GM12878 (cell line): ENCODE measurements at regions not wholly inside any gene's neighbourhood (a gene's known extent, or its start where the extent isn't known, plus 50 kb on each side); places are given as distances from the start of the nearest gene placed in this dataset.

Experiments used
- ATAC-seq: fragments of 200-7000 bp; cut with Tn5 transposase; 3 replicates; pipeline ENCODE4 v1.9.1; 2020; ENCODE audit warnings: mild to moderate bottlenecking, moderate library complexity
- BruUV-seq: library from RNA; stranded (reverse); fragments of 400-500 nt; replicated peaks from 2 replicates; lab custom pipeline; 2021; lab: Mats Ljungman, UMichigan
- CTCF ChIA-PET: fragments of 300-600 bp; sonication (Branson Sonifier 250); formaldehyde crosslinking; extraction: SDS; loops from one replicate; lab custom pipeline; 2021; ENCODE audit warnings: inconsistent platforms; lab: Yijun Ruan, JAX
- POLR2A ChIA-PET: fragments of 350-600 bp; formaldehyde crosslinking; extraction: SDS; loops from one replicate; lab custom pipeline; 2021; ENCODE audit warnings: inconsistent platforms; lab: Charles Lee
- RAD21 ChIA-PET: fragments of 300-600 bp; sonication (Branson Sonifier 250); formaldehyde crosslinking; loops from one replicate; lab custom pipeline; 2023; ENCODE audit warnings: antibody characterized with exemption; ENCODE audit not compliant: unreplicated experiment; lab: Charles Lee
- SMC1A ChIA-PET: fragments of 300-600 bp; sonication (Branson Sonifier 250); formaldehyde crosslinking; loops from one replicate; lab custom pipeline; 2023; ENCODE audit not compliant: unreplicated experiment, uncharacterized antibody; lab: Charles Lee
- DNase-seq: peaks from one replicate; pipeline ENCODE4 v3.0.0-alpha.2; 2011; ENCODE audit warnings: low read depth, low spot score
- FAIRE-seq: peaks from 3 replicates; lab custom pipeline; 2011; peaks lifted over from hg19 to GRCh38; lab: Jason Lieb, UNC
- H2AFZ ChIP-seq: 2 replicates; pipeline ENCODE4 v1.6.0; 2011; ENCODE audit warnings: low read depth, low read length, control low read depth; ENCODE audit not compliant: control insufficient read depth
- H3K27ac ChIP-seq: 2 replicates; pipeline ENCODE4 v1.5.1; 2011; ENCODE audit warnings: control low read depth; ENCODE audit not compliant: control insufficient read depth, insufficient read depth
- H3K27me3 ChIP-seq, 2 experiments: replicated peaks in 1 of 2; 2 replicates each; pipeline versions ENCODE4 v1.6.0 to v1.6.1; 2011; ENCODE audit warnings: low read length in 1 of 2; ENCODE audit not compliant: control insufficient read depth in 2 of 2, insufficient read depth in 2 of 2
- H3K36me3 ChIP-seq, 2 experiments: 2 replicates each; pipeline ENCODE4 v1.5.1; 2011; ENCODE audit warnings: low read length in 1 of 2; ENCODE audit not compliant: control insufficient read depth in 2 of 2, insufficient read depth in 2 of 2
- H3K4me1 ChIP-seq: 2 replicates; pipeline ENCODE4 v1.6.1; 2011; ENCODE audit warnings: mild to moderate bottlenecking, low read length, moderate library complexity, mixed read lengths; ENCODE audit not compliant: control insufficient read depth, insufficient read depth
- H3K4me2 ChIP-seq: 2 replicates; pipeline ENCODE4 v1.6.0; 2011; ENCODE audit warnings: control low read depth; ENCODE audit not compliant: control insufficient read depth, insufficient read depth
- H3K4me3 ChIP-seq: fragments of 200-600 bp; sonication (generic); 2 replicates; pipeline ENCODE4 v1.5.1; 2016
- H3K79me2 ChIP-seq: 2 replicates; pipeline ENCODE4 v1.6.0; 2011; ENCODE audit warnings: low read length; ENCODE audit not compliant: control insufficient read depth, insufficient read depth
- H3K9ac ChIP-seq: 2 replicates; pipeline ENCODE4 v1.8.0; 2011; ENCODE audit warnings: low read length, control low read depth, mixed read lengths; ENCODE audit not compliant: control insufficient read depth, insufficient read depth
- H3K9me3 ChIP-seq: replicated peaks from 3 replicates; pipeline ENCODE4 v1.5.1; 2011; ENCODE audit warnings: mild to moderate bottlenecking, low read length; ENCODE audit not compliant: control insufficient read depth, insufficient read depth
- H4K20me1 ChIP-seq: 2 replicates; pipeline ENCODE4 v1.6.0; 2011; ENCODE audit not compliant: control insufficient read depth, insufficient read depth
- ATF7 ChIP-seq: fragments of 450-650 bp; IDR thresholded peaks from 2 replicates; pipeline ENCODE4 v1.6.1; 2016; ENCODE audit warnings: low read depth, mild to moderate bottlenecking
- BCL11A ChIP-seq: IDR thresholded peaks from 2 replicates; pipeline ENCODE4 v1.6.1; 2011; ENCODE audit warnings: low read depth, low read length
- BMI1 ChIP-seq: fragments of 450-650 bp; IDR thresholded peaks from 2 replicates; pipeline ENCODE4 v1.6.1; 2016; ENCODE audit warnings: mild to moderate bottlenecking, moderate library complexity, borderline replicate concordance
- CREM ChIP-seq: IDR thresholded peaks from 2 replicates; pipeline ENCODE4 v1.6.1; 2014; ENCODE audit warnings: antibody characterized with exemption, low read depth
- KAT2A ChIP-seq: conservative IDR thresholded peaks from 2 replicates; pipeline ENCODE4 v1.6.1; 2011; ENCODE audit warnings: low read depth, low read length; ENCODE audit not compliant: control insufficient read depth
- MYB ChIP-seq: fragments of 150-350 bp; IDR thresholded peaks from 2 replicates; pipeline ENCODE4 v1.6.1; 2014; ENCODE audit warnings: mild to moderate bottlenecking, low read depth, low read length, borderline replicate concordance
- MYC ChIP-seq: IDR thresholded peaks from 2 replicates; pipeline ENCODE4 v1.6.1; 2011; ENCODE audit warnings: mild to moderate bottlenecking, low read length, moderate library complexity, inconsistent platforms; ENCODE audit not compliant: insufficient read depth, insufficient replicate concordance, insufficient read length, severe bottlenecking
- NBN ChIP-seq: fragments of 450-650 bp; IDR thresholded peaks from 2 replicates; pipeline ENCODE4 v1.6.1; 2016
- NFYB ChIP-seq: IDR thresholded peaks from 2 replicates; pipeline ENCODE4 v1.6.1; 2011; ENCODE audit warnings: low read depth, mild to moderate bottlenecking, low read length, improper control_type of control experiment, moderate library complexity; ENCODE audit not compliant: insufficient read depth
- PAX5 ChIP-seq: IDR thresholded peaks from 2 replicates; pipeline ENCODE4 v1.6.1; 2011; ENCODE audit warnings: low read depth, low read length, borderline replicate concordance
- POLR2A ChIP-seq: IDR thresholded peaks from 2 replicates; pipeline ENCODE4 v1.6.1; 2011; ENCODE audit warnings: low read depth, mild to moderate bottlenecking, low read length
- POLR2AphosphoS5 ChIP-seq: IDR thresholded peaks from 2 replicates; pipeline ENCODE4 v1.6.1; 2011; ENCODE audit warnings: mild to moderate bottlenecking, low read length, inconsistent platforms
- RAD21 ChIP-seq: IDR thresholded peaks from 2 replicates; pipeline ENCODE4 v1.6.1; 2011; ENCODE audit warnings: mild to moderate bottlenecking, low read depth, low read length, moderate library complexity; ENCODE audit not compliant: insufficient read depth
- SIN3A ChIP-seq: IDR thresholded peaks from 2 replicates; pipeline ENCODE4 v1.6.1; 2012; ENCODE audit warnings: low read depth, low read length, improper control_type of control experiment
- SMAD1 ChIP-seq: fragments of 450-650 bp; IDR thresholded peaks from 2 replicates; pipeline ENCODE4 v1.6.1; 2018; ENCODE audit warnings: mild to moderate bottlenecking, low read depth; ENCODE audit not compliant: partially characterized antibody
- SMARCA5 ChIP-seq: fragments of 450-650 bp; IDR thresholded peaks from 2 replicates; pipeline ENCODE4 v1.6.1; 2017; ENCODE audit warnings: mild to moderate bottlenecking
- SRF ChIP-seq, 2 experiments: IDR thresholded peaks; 2 replicates each; pipeline ENCODE4 v1.6.1; 2011; ENCODE audit warnings: low read depth in 2 of 2, low read length in 2 of 2, mild to moderate bottlenecking in 1 of 2, moderate library complexity in 1 of 2
- STAT3 ChIP-seq: IDR thresholded peaks from 2 replicates; pipeline ENCODE4 v1.6.1; 2011; ENCODE audit warnings: low read depth, low read length, improper control_type of control experiment
- SUZ12 ChIP-seq: fragments of 200-600 bp; sonication (generic); IDR thresholded peaks from one replicate; pipeline ENCODE4 v1.6.1; 2018; ENCODE audit warnings: antibody characterized with exemption, mild to moderate bottlenecking; ENCODE audit not compliant: unreplicated experiment
- TAF1 ChIP-seq: IDR thresholded peaks from 2 replicates; pipeline ENCODE4 v1.6.1; 2011; ENCODE audit warnings: mild to moderate bottlenecking, low read depth, low read length, borderline replicate concordance
- TCF3 ChIP-seq: IDR thresholded peaks from 2 replicates; pipeline ENCODE4 v1.6.1; 2012; ENCODE audit warnings: low read depth, mild to moderate bottlenecking, low read length, borderline replicate concordance; ENCODE audit not compliant: insufficient read depth
- YBX1 ChIP-seq: fragments of 450-650 bp; IDR thresholded peaks from 2 replicates; pipeline ENCODE4 v1.6.1; 2016; ENCODE audit warnings: antibody characterized with exemption
- ZNF274 ChIP-seq: IDR thresholded peaks from one replicate; pipeline ENCODE4 v1.8.0; 2011; ENCODE audit not compliant: insufficient read length, insufficient read depth
- ZZZ3 ChIP-seq: IDR thresholded peaks from 2 replicates; pipeline ENCODE4 v1.6.1; 2011; ENCODE audit warnings: low read depth; ENCODE audit not compliant: control insufficient read depth, insufficient read length
- WGBS: methylation state at CpG from one replicate; pipeline ENCODE4 v1.1.6; 2016; ENCODE audit warnings: low lambda C conversion rate; ENCODE audit not compliant: insufficient replicate concordance, insufficient coverage; ENCODE audit errors: missing lambda C conversion rate; 5-methylcytosine and 5-hydroxymethylcytosine counted together
- in situ Hi-C: fragments of 300-500 bp; cut with MboI; formaldehyde crosslinking; loops from 9 replicates; pipeline ENCODE4 v1.14.3; 2018; ENCODE audit warnings: mixed read lengths
- intact Hi-C: fragments of 100-400 bp; cut with micrococcal nuclease; formaldehyde crosslinking; loops from one replicate; pipeline ENCODE4 v1.14.2; 2022; ENCODE audit not compliant: unreplicated experiment
- TF ChIP-seq, protein P1 (sequence below): IDR thresholded peaks from 2 replicates; pipeline ENCODE4 v1.6.1; 2012; ENCODE audit warnings: low read depth, low read length, improper control_type of control experiment

GRCh38 chr2:19235308-19235707, 123.1 kb downstream of the OSR1 start (continued):
- no peak for TF ChIP-seq TAF1
- TF ChIP-seq CREM = no peak
- TF ChIP-seq SMAD1 = no peak
- TF ChIP-seq ATF7 = no peak
- no peak for TF ChIP-seq STAT3
- no peak for TF ChIP-seq NFYB
- no peak for TF ChIP-seq BCL11A
- TF ChIP-seq ZNF274 = no peak
- TF ChIP-seq NBN = no peak
- no peak for TF ChIP-seq RAD21
- TF ChIP-seq SUZ12 = no peak
- TF ChIP-seq POLR2A = no peak
- no peak for TF ChIP-seq SIN3A

- 67% methylated on average over 1 of the region's 1 CpG for WGBS
- Histone ChIP-seq H3K27ac (no peak overlapping the region), H4K20me1 (no peaks in the 10 kb centered on the region), H3K9me3 (no peaks in the 10 kb centered on the region), H3K9ac (no peak overlapping the region)
- ATAC-seq (no peak), DNase-seq (no peak), FAIRE-seq (no peak)
- no TSS peak for BruUV-seq
- POLR2A ChIA-PET = no interaction called here
- TF ChIP-seq POLR2AphosphoS5 (no peak), BMI1 (no peak), MYB (no peak), SMARCA5 (no peak), KAT2A (no peak), PAX5 (no peak), ZZZ3 (no peak), TCF3 (no peak), SRF (IDR thresholded peaks at IDR 0.05; ENCODE audit: low read depth in 2 of 2, low read length in 2 of 2) (no peak), YBX1 (no peak), MYC (no peak)
- TF ChIP-seq, protein P1, sequence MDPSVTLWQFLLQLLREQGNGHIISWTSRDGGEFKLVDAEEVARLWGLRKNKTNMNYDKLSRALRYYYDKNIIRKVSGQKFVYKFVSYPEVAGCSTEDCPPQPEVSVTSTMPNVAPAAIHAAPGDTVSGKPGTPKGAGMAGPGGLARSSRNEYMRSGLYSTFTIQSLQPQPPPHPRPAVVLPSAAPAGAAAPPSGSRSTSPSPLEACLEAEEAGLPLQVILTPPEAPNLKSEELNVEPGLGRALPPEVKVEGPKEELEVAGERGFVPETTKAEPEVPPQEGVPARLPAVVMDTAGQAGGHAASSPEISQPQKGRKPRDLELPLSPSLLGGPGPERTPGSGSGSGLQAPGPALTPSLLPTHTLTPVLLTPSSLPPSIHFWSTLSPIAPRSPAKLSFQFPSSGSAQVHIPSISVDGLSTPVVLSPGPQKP = no peak
- TF ChIP-seq, all 136 proteins: peak for 0
- Histone ChIP-seq H3K4me1 (no peaks in the 10 kb centered on the region), H2AFZ (no peak overlapping the region), H3K27me3 (no peaks in the 10 kb centered on the region), H3K79me2 (no peaks in the 10 kb centered on the region), H3K4me2 (no peak overlapping the region), H3K4me3 (no peak overlapping the region), H3K36me3 (no peaks in the 10 kb centered on the region)
- ChIA-PET RAD21 (no interaction called here), CTCF (no interaction called here), SMC1A (interaction anchor here (0.6 kb wide), 1 partner anchor 14 kb away, joined by 3 read pairs; no protein-coding TSS in a partner anchor)
- in situ Hi-C loops (no loop called here), intact Hi-C loops (no loop called here)
These were observed 126.1 kb downstream of the OSR1 start for GRCh38 chr2:19232312-19232711.
